Left lung (tissue), 4 donors: ENCODE measurements at regions not wholly inside any gene's neighbourhood (a gene's known extent, or its start where the extent isn't known, plus 50 kb on each side); places are given as distances from the start of the nearest gene placed in this dataset.
"Not testable (repeated sequence)": the region's sequence is repeated elsewhere in the genome, so short reads cannot be mapped to it uniquely, and the experiment has no call there.

ENCODE experiments used
- ATAC-seq: fragments of 200-7000 bp; cut with Tn5 transposase; one replicate; pipeline ENCODE4 v1.9.1; 2020; ENCODE audit warnings: moderate library complexity
- DNase-seq, 4 donors: peaks; one replicate each; pipeline ENCODE4 v3.0.0-alpha.2; 2013 to 2020
- H3K27ac ChIP-seq, 2 donors: fragments of 200-600 bp; sonication (generic) in 1 of 2; one replicate each; pipeline versions ENCODE4 v1.5.0 to v1.8.0; 2020 to 2021
- H3K27me3 ChIP-seq, 2 donors: fragments of 200-600 bp; sonication (generic) in 1 of 2; one replicate each; pipeline versions ENCODE4 v1.5.0 to v1.8.0; 2020 to 2021
- H3K36me3 ChIP-seq, 2 donors: fragments of 200-600 bp; sonication (generic) in 1 of 2; one replicate each; pipeline versions ENCODE4 v1.5.0 to v1.8.0; 2020 to 2021
- H3K4me1 ChIP-seq, 2 donors: fragments of 200-600 bp; one replicate each; pipeline ENCODE4 v1.8.0; 2021
- H3K4me3 ChIP-seq, 2 donors: fragments of 200-600 bp; sonication (generic) in 1 of 2; one replicate each; pipeline versions ENCODE4 v1.5.0 to v1.8.0; 2020 to 2021; ENCODE audit warnings: mild to moderate bottlenecking in 1 of 2
- H3K9me3 ChIP-seq, 2 donors: fragments of 200-600 bp; sonication (generic) in 1 of 2; one replicate each; pipeline versions ENCODE4 v1.5.0 to v1.8.0; 2020 to 2021
- CTCF ChIP-seq, 2 donors: fragments of 200-600 bp; sonication (generic) in 1 of 2; IDR thresholded peaks; one replicate each; pipeline versions ENCODE4 v1.5.0 to v1.8.0; 2021; ENCODE audit warnings: antibody characterized with exemption in 2 of 2
- intact Hi-C, 2 donors: fragments of 100-400 bp; cut with DNase I; formaldehyde crosslinking; loops; one replicate each; pipeline versions ENCODE4 v1.11.2 to v1.14.2; 2022
- donor health status: DM: no; HTN: yes; CAD: no.
- donor health status: DM: no; HTN: no; CAD: no.

- Histone ChIP-seq H3K4me1 (no peaks in the 10 kb centered on the region), H3K4me3 (no peak overlapping the region), H3K9me3 (peaks cover 0 to 16% of the 10 kb centered on the region in 2 donors), H3K36me3 (no peaks in the 10 kb centered on the region), H3K27me3 (no peaks in the 10 kb centered on the region), H3K27ac (no peak overlapping the region)
- DNase-seq (no peak), ATAC-seq (no peak)
- intact Hi-C loops = no loop called here
- TF ChIP-seq CTCF (IDR thresholded peaks at IDR 0.05) = no peak
Measured at GRCh38 chr5:41995193-41995592, 70.1 kb downstream of the FBXO4 start.

GRCh38 chr5:42001673-42002072, 76.6 kb downstream of the FBXO4 start:
- intact Hi-C loops = loop anchor here in 1 of 2 donors (10.0 kb wide), 1 partner anchor 763 kb away; no protein-coding TSS in a partner anchor
- Histone ChIP-seq H3K36me3 (no peaks in the 10 kb centered on the region), H3K4me1 (no peaks in the 10 kb centered on the region), H3K4me3 (no peak overlapping the region), H3K27ac (no peak overlapping the region), H3K27me3 (no peaks in the 10 kb centered on the region), H3K9me3 (peaks cover 0 to 16% of the 10 kb centered on the region in 2 donors)
- no peak for ATAC-seq
- no peak for DNase-seq
- TF ChIP-seq CTCF (IDR thresholded peaks at IDR 0.05) = no peak

DNA sequence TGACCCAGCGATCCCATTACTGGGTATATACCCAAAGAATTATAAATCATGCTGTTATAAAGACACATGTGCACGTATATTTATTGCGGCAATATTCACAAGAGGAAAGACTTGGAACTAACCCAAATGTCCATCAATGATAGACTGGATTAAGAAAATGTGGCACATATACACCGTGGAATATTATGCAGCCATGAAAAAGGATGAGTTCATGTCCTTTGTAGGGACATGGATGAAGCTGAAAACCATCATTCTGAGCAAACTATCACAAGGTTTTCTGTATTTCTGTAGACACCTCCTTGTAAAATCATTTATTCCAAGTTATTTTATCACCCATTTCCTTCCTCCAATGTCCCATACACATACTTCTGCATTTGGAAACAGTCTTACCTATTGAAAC, 78.8 kb downstream of the FBXO4 start:
- not testable (repeated sequence) for H3K4me3 ChIP-seq, H3K9me3 ChIP-seq, ATAC-seq, H3K4me1 ChIP-seq, H3K27ac ChIP-seq, H3K36me3 ChIP-seq, H3K27me3 ChIP-seq, DNase-seq
- intact Hi-C loops = loop anchor here in 1 of 2 donors (10.0 kb wide), 1 partner anchor 761 kb away; no protein-coding TSS in a partner anchor

DNA sequence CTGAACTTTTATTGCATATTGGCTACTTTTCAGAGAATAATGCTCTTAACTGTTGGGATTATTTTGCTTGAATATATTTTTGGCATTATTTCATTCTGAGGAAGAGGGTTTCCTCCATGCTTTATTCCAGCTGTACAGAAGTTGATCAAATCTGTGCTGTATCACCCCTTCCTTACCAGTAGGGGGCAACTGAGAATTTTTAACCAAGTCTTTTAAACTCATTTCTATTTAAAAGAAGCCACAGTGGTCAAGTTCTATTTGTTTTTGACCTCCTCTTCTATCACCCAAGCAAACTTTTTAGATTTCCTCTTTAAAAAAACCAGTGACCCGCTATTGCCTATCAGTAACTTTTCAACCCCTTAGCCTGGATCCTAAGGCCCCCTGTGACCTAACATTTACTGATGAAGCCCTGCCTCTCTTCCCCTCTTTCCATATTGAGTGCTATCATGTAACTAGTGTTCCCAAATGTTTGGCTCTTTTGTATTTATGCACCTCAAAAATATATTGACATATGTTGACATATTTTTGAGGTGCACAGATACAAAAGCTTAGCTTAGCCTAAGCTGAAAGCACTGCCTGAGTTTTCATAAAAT, 80.6 kb downstream of the FBXO4 start:
- DNase-seq (peak in 2 of 4 donors; percentile 4 to 21), ATAC-seq (peak; percentile 59)
- Histone ChIP-seq H3K27ac (no peak overlapping the region), H3K27me3 (no peaks in the 10 kb centered on the region), H3K9me3 (no peaks in the 10 kb centered on the region), H3K36me3 (no peaks in the 10 kb centered on the region), H3K4me3 (no peak overlapping the region), H3K4me1 (no peaks in the 10 kb centered on the region)
- TF ChIP-seq CTCF (IDR thresholded peaks at IDR 0.05) = peak; percentile 60 to 66
- intact Hi-C loops = loop anchor here in 1 of 2 donors (10.0 kb wide), 1 partner anchor 759 kb away; no protein-coding TSS in a partner anchor

- ATAC-seq (no peak), DNase-seq (no peak)
- H3K36me3 ChIP-seq = no peaks in the 10 kb centered on the region
- TF ChIP-seq CTCF (IDR thresholded peaks at IDR 0.05) = no peak
- intact Hi-C loops = no loop called here
- no peaks in the 10 kb centered on the region for H3K9me3 ChIP-seq
- no peak overlapping the region for H3K4me3 ChIP-seq
- H3K27ac ChIP-seq = no peak overlapping the region
- H3K4me1 ChIP-seq = no peaks in the 10 kb centered on the region
- H3K27me3 ChIP-seq = no peaks in the 10 kb centered on the region
Measured at GRCh38 chr5:42013561-42013960, 88.5 kb downstream of the FBXO4 start.

DNA sequence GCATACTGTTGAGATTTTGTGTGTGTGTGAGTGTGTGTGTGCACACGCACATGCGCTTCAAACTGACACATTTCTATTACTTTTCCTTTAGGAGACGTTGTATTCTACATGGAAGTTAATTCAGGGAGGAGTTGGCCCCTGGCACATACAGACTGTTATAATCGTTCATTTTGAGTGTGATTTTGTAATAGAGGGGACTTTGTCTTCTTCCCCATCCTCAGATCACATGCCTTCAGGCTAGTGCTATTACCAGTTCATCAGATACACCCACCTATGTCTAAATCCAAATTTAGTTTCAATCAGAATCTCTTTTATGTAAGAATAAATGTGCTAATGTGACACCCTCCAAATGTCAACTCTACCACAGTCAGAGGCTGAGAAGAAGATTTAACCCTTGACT, 90.2 kb downstream of the FBXO4 start:
- Histone ChIP-seq H3K36me3 (no peaks in the 10 kb centered on the region), H3K9me3 (no peaks in the 10 kb centered on the region), H3K4me3 (no peak overlapping the region), H3K27ac (no peak overlapping the region), H3K4me1 (no peaks in the 10 kb centered on the region), H3K27me3 (no peaks in the 10 kb centered on the region)
- ATAC-seq (no peak), DNase-seq (no peak)
- TF ChIP-seq CTCF (IDR thresholded peaks at IDR 0.05) = no peak
- intact Hi-C loops = no loop called here
